GM23338 (cell line): ENCODE measurements at regions not wholly inside any gene's neighbourhood (a gene's known extent, or its start where the extent isn't known, plus 50 kb on each side); places are given as distances from the start of the nearest gene placed in this dataset.

Source experiments
- ATAC-seq: fragments of 200-7000 bp; cut with Tn5 transposase; 3 replicates; pipeline ENCODE4 v1.9.1; 2020
- DNase-seq: peaks from one replicate; pipeline ENCODE4 v3.0.0-alpha.2; 2015; ENCODE audit warnings: low spot score
- H2AFZ ChIP-seq: fragments of 200-600 bp; sonication (generic); 2 replicates; pipeline ENCODE4 v1.8.0; 2016; ENCODE audit warnings: antibody characterized with exemption, mild to moderate bottlenecking, moderate library complexity
- H3F3A ChIP-seq: fragments of 200-600 bp; sonication (generic); replicated peaks from 2 replicates; pipeline ENCODE4 v1.8.0; 2017; ENCODE audit warnings: antibody characterized with exemption, mixed run types, low read depth
- H3K27ac ChIP-seq: fragments of 200-600 bp; sonication (generic); 2 replicates; pipeline ENCODE4 v1.6.1; 2016; ENCODE audit warnings: low read depth
- H3K27me3 ChIP-seq: fragments of 200-600 bp; sonication (generic); 2 replicates; pipeline ENCODE4 v1.8.0; 2016; ENCODE audit warnings: mild to moderate bottlenecking, mixed run types, moderate library complexity; ENCODE audit not compliant: insufficient read depth
- H3K36me3 ChIP-seq: fragments of 200-600 bp; sonication (generic); 2 replicates; pipeline ENCODE4 v1.8.0; 2016; ENCODE audit warnings: mild to moderate bottlenecking; ENCODE audit not compliant: insufficient read depth
- H3K4me1 ChIP-seq: fragments of 200-600 bp; sonication (generic); 2 replicates; pipeline ENCODE4 v1.8.0; 2016; ENCODE audit warnings: mild to moderate bottlenecking, moderate library complexity; ENCODE audit not compliant: insufficient read depth
- H3K4me2 ChIP-seq: fragments of 200-600 bp; sonication (generic); 2 replicates; pipeline ENCODE4 v1.7.1; 2017; ENCODE audit warnings: mixed run types
- H3K4me3 ChIP-seq: fragments of 200-600 bp; sonication (generic); 2 replicates; pipeline ENCODE4 v1.6.1; 2016; ENCODE audit warnings: mixed run types
- H3K79me2 ChIP-seq: fragments of 200-600 bp; sonication (generic); replicated peaks from 2 replicates; pipeline ENCODE4 v1.8.0; 2017; ENCODE audit warnings: mild to moderate bottlenecking; ENCODE audit not compliant: insufficient read depth
- H3K9me2 ChIP-seq: fragments of 200-600 bp; sonication (generic); 2 replicates; pipeline ENCODE4 v1.8.0; 2017; ENCODE audit not compliant: insufficient read depth
- H4K20me1 ChIP-seq: fragments of 200-600 bp; sonication (generic); replicated peaks from 2 replicates; pipeline ENCODE4 v1.8.0; 2017; ENCODE audit warnings: mild to moderate bottlenecking; ENCODE audit not compliant: insufficient read depth
- H3K27ac Mint-ChIP-seq: 2 replicates; pipeline ENCODE4 v1.8.0; 2020; ENCODE audit warnings: inconsistent platforms, mild to moderate bottlenecking, moderate library complexity, mixed read lengths
- H3K27me3 Mint-ChIP-seq: 3 replicates; pipeline ENCODE4 v1.8.0; 2022; ENCODE audit warnings: low read depth, mild to moderate bottlenecking, moderate library complexity, mixed read lengths, inconsistent platforms; ENCODE audit not compliant: insufficient read depth, poor library complexity
- H3K36me3 Mint-ChIP-seq: 3 replicates; pipeline ENCODE4 v1.8.0; 2021; ENCODE audit warnings: low read depth, mild to moderate bottlenecking, inconsistent platforms, moderate library complexity, mixed read lengths
- H3K4me1 Mint-ChIP-seq: 3 replicates; pipeline ENCODE4 v1.8.0; 2020; ENCODE audit warnings: mild to moderate bottlenecking, inconsistent platforms, mixed read lengths
- H3K4me3 Mint-ChIP-seq: 3 replicates; pipeline ENCODE4 v1.8.0; 2021; ENCODE audit warnings: moderate library complexity, mild to moderate bottlenecking, inconsistent platforms, mixed read lengths
- H3K9me3 Mint-ChIP-seq: 3 replicates; pipeline ENCODE4 v1.8.0; 2020; ENCODE audit warnings: moderate library complexity, mild to moderate bottlenecking, inconsistent platforms, mixed read lengths
- REST ChIP-seq: IDR thresholded peaks from one replicate; pipeline ENCODE4 v1.6.1; 2018; ENCODE audit warnings: antibody characterized with exemption; ENCODE audit not compliant: unreplicated experiment
- ZNF462 ChIP-seq: fragments of 250-450 bp; sonication (Bioruptor Pico); IDR thresholded peaks from 2 replicates; pipeline ENCODE4 v1.5.0; 2020; ENCODE audit warnings: mild to moderate bottlenecking, moderate library complexity

- TF ChIP-seq REST = no peak
- TF ChIP-seq ZNF462 (CRISPR knock-in tag) = no peak
- no peak overlapping the region for H2AFZ ChIP-seq
- no peaks in the 10 kb centered on the region for H3K4me1 Mint-ChIP-seq
- H3F3A ChIP-seq = no peaks in the 10 kb centered on the region
- no peak overlapping the region for H3K27ac Mint-ChIP-seq
- no peaks in the 10 kb centered on the region for H3K9me3 Mint-ChIP-seq
- no peaks in the 10 kb centered on the region for H3K36me3 Mint-ChIP-seq
- no peak overlapping the region for H3K4me3 Mint-ChIP-seq
- H3K79me2 ChIP-seq = no peaks in the 10 kb centered on the region
- H3K36me3 ChIP-seq = no peaks in the 10 kb centered on the region
- DNase-seq = no peak
- no peaks in the 10 kb centered on the region for H3K4me1 ChIP-seq
- H3K27me3 ChIP-seq = no peaks in the 10 kb centered on the region
- H3K4me2 ChIP-seq = no peak overlapping the region
- no peak overlapping the region for H3K4me3 ChIP-seq
- no peaks in the 10 kb centered on the region for H3K9me2 ChIP-seq
- H4K20me1 ChIP-seq = no peaks in the 10 kb centered on the region
- no peak for ATAC-seq
- H3K27me3 Mint-ChIP-seq = peaks cover 2% of the 10 kb centered on the region
- no peak overlapping the region for H3K27ac ChIP-seq
Measured at GRCh38 chr3:55408193-55408826, 78.8 kb downstream of the WNT5A start.
